ENCODE measurements at regions not wholly inside any gene's neighbourhood (a gene's known extent, or its start where the extent isn't known, plus 50 kb on each side); places are given as distances from the start of the nearest gene placed in this dataset.

DNA sequence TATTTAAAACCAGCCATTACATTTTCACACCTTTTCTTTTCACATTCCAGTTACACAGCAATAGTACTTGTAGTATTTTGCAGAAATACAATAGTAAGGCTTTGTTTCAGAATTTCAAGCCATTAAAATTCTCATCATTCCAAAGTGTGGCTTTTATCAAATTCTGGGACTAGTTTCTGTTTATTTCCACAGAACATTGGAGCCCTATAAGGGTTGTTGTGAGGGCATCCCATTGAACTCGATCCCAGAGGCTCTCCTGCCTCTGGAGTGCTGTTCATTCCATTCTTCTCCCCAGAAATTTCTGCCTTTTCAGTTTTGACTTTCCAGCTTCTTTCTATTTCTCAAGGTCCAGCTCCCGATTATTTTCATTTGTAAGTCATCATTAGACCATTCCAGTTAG lies 645.5 kb downstream of the ADGRL2 start:
- TF ChIP-seq, protein P1, sequence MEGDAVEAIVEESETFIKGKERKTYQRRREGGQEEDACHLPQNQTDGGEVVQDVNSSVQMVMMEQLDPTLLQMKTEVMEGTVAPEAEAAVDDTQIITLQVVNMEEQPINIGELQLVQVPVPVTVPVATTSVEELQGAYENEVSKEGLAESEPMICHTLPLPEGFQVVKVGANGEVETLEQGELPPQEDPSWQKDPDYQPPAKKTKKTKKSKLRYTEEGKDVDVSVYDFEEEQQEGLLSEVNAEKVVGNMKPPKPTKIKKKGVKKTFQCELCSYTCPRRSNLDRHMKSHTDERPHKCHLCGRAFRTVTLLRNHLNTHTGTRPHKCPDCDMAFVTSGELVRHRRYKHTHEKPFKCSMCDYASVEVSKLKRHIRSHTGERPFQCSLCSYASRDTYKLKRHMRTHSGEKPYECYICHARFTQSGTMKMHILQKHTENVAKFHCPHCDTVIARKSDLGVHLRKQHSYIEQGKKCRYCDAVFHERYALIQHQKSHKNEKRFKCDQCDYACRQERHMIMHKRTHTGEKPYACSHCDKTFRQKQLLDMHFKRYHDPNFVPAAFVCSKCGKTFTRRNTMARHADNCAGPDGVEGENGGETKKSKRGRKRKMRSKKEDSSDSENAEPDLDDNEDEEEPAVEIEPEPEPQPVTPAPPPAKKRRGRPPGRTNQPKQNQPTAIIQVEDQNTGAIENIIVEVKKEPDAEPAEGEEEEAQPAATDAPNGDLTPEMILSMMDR (IDR thresholded peaks at IDR 0.05): no peak
- no peak for TF ChIP-seq POLR2A (IDR thresholded peaks at IDR 0.05)
